Kidney epithelial cell (primary cell): ENCODE measurements at regions not wholly inside any gene's neighbourhood (a gene's known extent, or its start where the extent isn't known, plus 50 kb on each side); places are given as distances from the start of the nearest gene placed in this dataset.

ENCODE experiments used
- DNase-seq: peaks from one replicate; pipeline ENCODE4 v3.0.0-alpha.2; 2010; ENCODE audit warnings: low read depth
- H3K27me3 ChIP-seq: 2 replicates; pipeline ENCODE4 v1.6.0; 2011; ENCODE audit warnings: low read length; ENCODE audit not compliant: control insufficient read depth, insufficient read depth
- H3K36me3 ChIP-seq: 2 replicates; pipeline ENCODE4 v1.5.1; 2011; ENCODE audit warnings: low read length; ENCODE audit not compliant: control insufficient read depth, insufficient read depth
- H3K4me3 ChIP-seq: 2 replicates; pipeline ENCODE4 v1.5.1; 2011; ENCODE audit warnings: low read depth, mild to moderate bottlenecking, control low read depth, low read length
- CTCF ChIP-seq: IDR thresholded peaks from 2 replicates; pipeline ENCODE4 v1.5.1; 2011; ENCODE audit warnings: mild to moderate bottlenecking, moderate library complexity, low read length, control low read depth, inconsistent platforms; ENCODE audit not compliant: insufficient read depth, poor library complexity, severe bottlenecking

- peak; percentile 21 for DNase-seq
- TF ChIP-seq CTCF, result peak; percentile 32
- H3K4me3 ChIP-seq, result no peak overlapping the region
- H3K36me3 ChIP-seq, result no peaks in the 10 kb centered on the region
- H3K27me3 ChIP-seq, result no peaks in the 10 kb centered on the region
These were observed 563.1 kb downstream of the TFAP2A start for GRCh38 chr6:9851541-9852380.

GRCh38 chr6:9851006-9851405, 563.9 kb downstream of the TFAP2A start:
- Histone ChIP-seq H3K36me3 (no peaks in the 10 kb centered on the region), H3K4me3 (no peak overlapping the region), H3K27me3 (no peaks in the 10 kb centered on the region)
- no peak for TF ChIP-seq CTCF
- no peak for DNase-seq

GRCh38 chr6:9848094-9848493, 566.8 kb downstream of the TFAP2A start:
- Histone ChIP-seq H3K4me3 (no peak overlapping the region), H3K36me3 (no peaks in the 10 kb centered on the region), H3K27me3 (no peaks in the 10 kb centered on the region)
- DNase-seq, result no peak
- TF ChIP-seq CTCF, result no peak

- TF ChIP-seq CTCF, result no peak
- no peaks in the 10 kb centered on the region for H3K36me3 ChIP-seq
- no peak overlapping the region for H3K4me3 ChIP-seq
- no peak for DNase-seq
- no peaks in the 10 kb centered on the region for H3K27me3 ChIP-seq
These were observed 572.8 kb downstream of the TFAP2A start for GRCh38 chr6:9841886-9842725.

GRCh38 chr6:9834233-9834632, 580.6 kb downstream of the TFAP2A start:
- Histone ChIP-seq H3K4me3 (no peak overlapping the region), H3K36me3 (no peaks in the 10 kb centered on the region), H3K27me3 (no peaks in the 10 kb centered on the region)
- no peak for TF ChIP-seq CTCF
- no peak for DNase-seq
